ENCODE measurements at regions not wholly inside any gene's neighbourhood (a gene's known extent, or its start where the extent isn't known, plus 50 kb on each side); places are given as distances from the start of the nearest gene placed in this dataset.

DNA sequence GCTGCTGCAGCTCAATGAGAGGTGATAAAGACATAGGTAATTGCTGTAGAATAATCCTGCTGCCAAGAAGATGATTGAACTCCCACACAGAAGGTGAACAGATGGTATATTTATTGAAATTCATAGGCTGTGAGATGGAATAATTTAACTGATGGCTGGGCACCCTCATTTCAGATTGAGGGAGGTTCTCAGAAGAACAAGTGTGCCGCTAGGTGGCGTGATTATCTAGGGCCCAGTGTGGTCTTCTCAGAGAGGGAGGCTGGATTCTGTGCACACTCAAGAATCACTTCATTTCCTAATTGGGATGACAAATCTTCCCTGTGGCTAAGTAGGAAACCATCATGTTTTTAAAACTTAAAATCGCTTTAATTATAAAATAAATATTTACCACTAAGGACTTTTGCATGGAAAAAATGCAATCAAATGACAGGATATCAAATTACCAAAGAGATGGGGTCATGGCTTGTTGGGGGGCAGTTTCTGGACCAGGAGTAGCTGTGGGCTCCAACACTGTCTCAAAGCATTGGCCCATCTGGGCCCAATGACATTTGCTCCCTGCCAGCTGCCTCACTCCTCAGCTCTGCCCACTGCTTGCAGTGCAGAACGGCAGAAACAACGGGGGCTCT is 132.3 kb downstream of the SNAPC1 start:
- peak; percentile 77 for DNase-seq

DNA sequence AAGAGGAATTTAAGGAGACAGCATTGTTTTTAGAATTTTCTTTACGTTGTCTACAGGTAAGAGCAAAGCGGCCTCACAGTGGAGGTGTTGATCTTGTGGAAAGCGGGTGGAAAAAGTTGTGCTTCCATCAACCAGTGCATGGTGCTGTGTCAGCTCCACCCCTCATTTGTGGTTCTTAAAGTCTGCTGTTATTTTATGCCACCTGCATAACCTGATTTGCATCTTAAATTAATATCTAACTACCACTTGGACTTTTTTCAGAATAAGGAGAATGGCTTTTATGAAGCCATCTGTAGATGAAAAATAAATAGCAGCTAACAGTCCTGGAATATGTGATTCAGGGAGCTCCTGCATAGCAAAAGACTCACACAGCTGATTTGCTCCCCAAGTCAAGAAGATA is 135.1 kb downstream of the SNAPC1 start:
- no peak for DNase-seq

GRCh38 chr14:61898568-61898967 is 136.3 kb downstream of the SNAPC1 start:
- DNase-seq: no peak

DNA sequence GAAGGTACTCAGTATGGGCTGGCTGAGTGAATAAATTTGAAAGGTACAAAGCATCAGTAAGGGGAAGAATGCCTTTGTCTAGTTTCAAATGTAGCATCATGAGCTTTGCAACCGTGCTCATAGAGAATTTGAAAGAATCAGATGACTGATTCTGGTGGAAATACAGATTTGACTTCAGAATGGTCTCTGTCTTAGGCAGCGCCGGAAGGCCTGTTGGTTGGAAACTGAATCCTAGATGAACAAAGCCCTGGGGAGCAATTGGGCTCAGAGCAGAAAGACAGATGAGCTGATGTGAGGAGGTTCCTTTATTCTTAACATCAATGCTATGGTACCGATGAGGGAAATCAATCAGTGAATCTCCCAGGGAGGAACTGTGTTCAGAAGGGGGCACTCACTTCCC is 137.3 kb downstream of the SNAPC1 start:
- no peak for DNase-seq

- DNase-seq: no peak
These were observed 142.7 kb downstream of the SNAPC1 start for GRCh38 chr14:61904946-61905345.

GRCh38 chr14:61911574-61911973 is 149.4 kb downstream of the SNAPC1 start:
- no peak for DNase-seq

GRCh38 chr14:61918998-61919397 is 156.8 kb downstream of the SNAPC1 start:
- DNase-seq: no peak

- peak; percentile 16 for DNase-seq
These were observed 161.1 kb downstream of the SNAPC1 start for GRCh38 chr14:61923348-61923747.

GRCh38 chr14:61925043-61925442 is 162.8 kb downstream of the SNAPC1 start:
- DNase-seq: peak; percentile 42

DNA sequence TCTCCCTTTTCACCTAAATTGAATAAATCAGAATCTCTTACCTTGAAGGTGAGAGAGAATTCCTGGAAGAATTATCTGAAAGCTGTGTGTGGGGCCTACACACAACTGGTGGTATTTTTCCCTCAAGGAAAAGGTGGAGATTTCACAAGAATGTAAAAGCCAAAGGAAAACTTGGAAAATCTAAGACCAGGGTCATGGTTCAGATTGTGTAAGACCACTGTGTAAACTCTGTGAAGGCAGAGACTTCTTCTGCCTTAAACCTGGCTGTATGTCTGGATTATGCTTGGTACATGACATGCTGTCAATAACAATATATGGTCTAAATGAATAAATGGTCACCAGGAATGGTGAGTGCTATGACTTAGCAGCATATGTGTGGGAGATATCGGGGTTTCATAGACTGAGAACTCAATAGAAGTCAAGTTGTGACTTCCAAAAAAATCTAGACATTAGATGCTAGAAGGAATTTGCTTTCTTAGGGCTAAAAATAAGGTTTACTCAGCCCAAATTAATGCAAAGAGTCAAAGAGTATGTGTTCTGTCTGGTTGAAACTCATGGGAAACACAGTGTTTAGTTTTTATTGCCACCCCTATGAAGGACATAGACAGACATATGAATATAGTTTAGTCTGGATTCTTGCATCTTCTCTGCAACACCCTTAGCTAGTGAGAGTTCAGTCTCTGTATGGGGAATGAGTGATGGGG is 163.7 kb downstream of the SNAPC1 start:
- no peak for DNase-seq

DNA sequence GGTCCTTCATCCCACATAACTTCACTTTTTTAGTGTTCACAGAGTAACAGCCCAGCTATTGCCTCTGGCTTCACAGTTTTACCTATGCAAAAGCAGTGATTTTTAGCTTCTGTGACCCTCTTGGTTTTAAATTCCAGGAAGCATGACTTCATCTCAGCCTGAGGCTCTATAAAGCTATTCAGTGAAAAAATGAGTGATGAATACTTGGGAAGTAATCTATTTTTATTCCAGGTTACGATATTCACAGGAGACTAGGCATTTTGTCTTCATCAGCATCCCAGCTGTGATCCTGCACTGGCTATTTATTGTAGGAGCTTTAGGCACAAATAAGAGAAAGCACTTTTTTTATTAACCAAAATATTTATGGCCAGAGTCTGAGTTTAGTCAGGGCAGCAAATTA is 164.8 kb downstream of the SNAPC1 start:
- DNase-seq: no peak

DNA sequence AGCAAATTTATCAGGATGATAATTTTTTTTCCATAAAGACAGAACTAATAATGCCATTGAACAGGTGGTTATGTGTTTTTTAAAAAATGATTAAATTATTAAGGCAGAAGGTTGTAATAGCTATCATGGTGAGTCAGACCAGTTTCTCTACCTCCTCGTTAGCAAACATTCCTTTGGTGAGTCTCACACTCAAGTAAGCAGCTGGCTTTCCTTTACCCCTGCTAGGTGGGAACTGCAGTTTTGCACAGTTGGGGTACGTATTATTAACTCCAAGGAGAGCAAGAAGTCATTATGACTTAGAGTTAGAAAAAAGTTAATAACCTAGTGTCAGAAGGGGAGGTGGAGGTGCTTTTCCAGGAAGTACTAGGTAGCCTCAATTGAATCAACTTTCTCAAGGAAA is 165.3 kb downstream of the SNAPC1 start:
- no peak for DNase-seq

- DNase-seq: no peak
These were observed 166.1 kb downstream of the SNAPC1 start for GRCh38 chr14:61928300-61928699.

- DNase-seq: no peak
These were observed 166.5 kb downstream of the SNAPC1 start for GRCh38 chr14:61928701-61929100.

GRCh38 chr14:61929651-61930050 is 167.4 kb downstream of the SNAPC1 start:
- no peak for DNase-seq

- no peak for DNase-seq
These were observed 168.1 kb downstream of the SNAPC1 start for GRCh38 chr14:61930101-61930857.

GRCh38 chr14:61932974-61933373 is 170.8 kb downstream of the SNAPC1 start:
- no peak for DNase-seq

- DNase-seq: no peak
These were observed 172.2 kb downstream of the SNAPC1 start for GRCh38 chr14:61934385-61934784.

DNA sequence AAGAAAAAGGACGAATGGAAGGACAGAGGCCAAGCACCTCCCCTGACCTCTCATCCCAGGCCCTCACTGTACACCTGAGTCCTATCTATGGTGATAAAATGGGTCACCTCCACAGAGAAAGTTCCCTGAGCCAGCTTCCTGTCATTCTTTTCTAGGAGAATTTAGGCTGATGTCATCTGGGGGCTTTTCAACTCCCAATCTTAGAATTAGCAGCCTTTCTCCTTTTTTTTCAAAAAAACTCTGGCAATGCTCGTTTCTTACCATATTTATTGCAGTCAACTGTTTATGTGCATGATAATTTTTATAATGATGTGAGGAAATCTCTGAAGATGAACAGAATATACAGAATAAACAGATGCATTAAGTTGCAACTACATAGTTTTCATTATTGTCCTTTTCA is 177.6 kb downstream of the SNAPC1 start:
- no peak for DNase-seq

- DNase-seq: no peak
These were observed 178.6 kb downstream of the SNAPC1 start for GRCh38 chr14:61940666-61941420.

DNA sequence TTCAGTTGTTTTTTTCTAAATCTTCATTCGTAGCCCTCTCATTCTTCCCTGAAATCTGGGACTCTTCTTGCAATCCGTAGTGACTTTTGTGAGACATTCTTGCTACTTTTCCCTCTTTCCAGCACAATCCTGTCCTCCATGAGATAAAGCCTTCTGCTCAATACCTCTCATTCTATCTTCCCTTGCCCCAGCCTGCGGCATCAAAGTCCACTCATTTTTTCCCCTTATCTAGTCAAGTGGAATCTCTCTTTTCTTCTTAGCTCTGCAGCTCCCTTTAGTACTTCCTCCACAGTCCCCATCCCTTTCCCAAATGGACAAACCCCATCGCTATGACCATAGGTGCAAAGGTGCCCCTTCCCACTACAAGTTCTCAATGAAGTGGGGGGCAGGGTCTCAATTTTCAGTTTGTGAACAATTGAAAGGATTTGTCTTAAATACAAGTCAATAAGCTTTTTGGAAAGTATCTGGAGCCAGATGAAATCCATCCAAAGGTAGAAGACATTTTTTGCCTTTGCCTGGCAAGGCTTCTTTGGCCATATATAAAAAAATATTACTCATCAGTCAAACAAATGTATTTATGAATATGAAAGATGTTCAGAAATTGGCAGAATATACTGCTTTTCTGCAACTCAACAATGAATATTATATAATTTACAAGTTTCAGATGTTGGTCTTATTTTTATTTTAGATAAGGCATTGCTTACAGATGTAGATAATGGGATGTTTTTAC is 179.4 kb downstream of the SNAPC1 start:
- DNase-seq: no peak

- DNase-seq: no peak
These were observed 186.2 kb downstream of the SNAPC1 start for GRCh38 chr14:61948376-61948775.

- DNase-seq: no peak
These were observed 188.1 kb downstream of the SNAPC1 start for GRCh38 chr14:61950340-61950739.
